ENCODE measurements at regions not wholly inside any gene's neighbourhood (a gene's known extent, or its start where the extent isn't known, plus 50 kb on each side); places are given as distances from the start of the nearest gene placed in this dataset.

GRCh38 chr6:147853574-147853973 lies 345.1 kb downstream of the SAMD5 start:
- DNase-seq (ENCODE audit: low read depth in 2 of 2): no peak
- TF ChIP-seq CTCF (IDR thresholded peaks at IDR 0.05; ENCODE audit: low read depth, low read length): no peak

GRCh38 chr6:147855803-147856482 lies 347.5 kb downstream of the SAMD5 start:
- no peak for DNase-seq (ENCODE audit: low read depth in 2 of 2)
- no peak overlapping the region for H3K4me3 ChIP-seq (replicated peaks in 1 of 2; ENCODE audit: low read depth in 2 of 2, low read length in 2 of 2)
- TF ChIP-seq CTCF (IDR thresholded peaks at IDR 0.05; ENCODE audit: low read depth, low read length): no peak

More at GRCh38 chr6:147853574-147853973, 345.1 kb downstream of the SAMD5 start:
- H3K4me3 ChIP-seq (replicated peaks in 1 of 2; ENCODE audit: low read depth in 2 of 2, low read length in 2 of 2): no peak overlapping the region

GRCh38 chr6:147856687-147857086 lies 348.2 kb downstream of the SAMD5 start:
- no peak overlapping the region for H3K4me3 ChIP-seq (replicated peaks in 1 of 2; ENCODE audit: low read depth in 2 of 2, low read length in 2 of 2)
- TF ChIP-seq CTCF (IDR thresholded peaks at IDR 0.05; ENCODE audit: low read depth, low read length): no peak
- no peak for DNase-seq (ENCODE audit: low read depth in 2 of 2)

GRCh38 chr6:147858421-147858820 lies 349.9 kb downstream of the SAMD5 start:
- DNase-seq (ENCODE audit: low read depth in 2 of 2): no peak
- H3K4me3 ChIP-seq (replicated peaks in 1 of 2; ENCODE audit: low read depth in 2 of 2, low read length in 2 of 2): no peak overlapping the region
- no peak for TF ChIP-seq CTCF (IDR thresholded peaks at IDR 0.05; ENCODE audit: low read depth, low read length)

- no peak for TF ChIP-seq CTCF (IDR thresholded peaks at IDR 0.05; ENCODE audit: low read depth, low read length)
- DNase-seq (ENCODE audit: low read depth in 2 of 2): no peak
- H3K4me3 ChIP-seq (replicated peaks in 1 of 2; ENCODE audit: low read depth in 2 of 2, low read length in 2 of 2): no peak overlapping the region
Observed at GRCh38 chr6:147859071-147859470, 350.6 kb downstream of the SAMD5 start.

- no peak overlapping the region for H3K4me3 ChIP-seq (replicated peaks in 1 of 2; ENCODE audit: low read depth in 2 of 2, low read length in 2 of 2)
- DNase-seq (ENCODE audit: low read depth in 2 of 2): no peak
- TF ChIP-seq CTCF (IDR thresholded peaks at IDR 0.05; ENCODE audit: low read depth, low read length): no peak
Observed at GRCh38 chr6:147861696-147862095, 353.2 kb downstream of the SAMD5 start.
